ENCODE measurements at regions not wholly inside any gene's neighbourhood (a gene's known extent, or its start where the extent isn't known, plus 50 kb on each side); places are given as distances from the start of the nearest gene placed in this dataset.

DNA sequence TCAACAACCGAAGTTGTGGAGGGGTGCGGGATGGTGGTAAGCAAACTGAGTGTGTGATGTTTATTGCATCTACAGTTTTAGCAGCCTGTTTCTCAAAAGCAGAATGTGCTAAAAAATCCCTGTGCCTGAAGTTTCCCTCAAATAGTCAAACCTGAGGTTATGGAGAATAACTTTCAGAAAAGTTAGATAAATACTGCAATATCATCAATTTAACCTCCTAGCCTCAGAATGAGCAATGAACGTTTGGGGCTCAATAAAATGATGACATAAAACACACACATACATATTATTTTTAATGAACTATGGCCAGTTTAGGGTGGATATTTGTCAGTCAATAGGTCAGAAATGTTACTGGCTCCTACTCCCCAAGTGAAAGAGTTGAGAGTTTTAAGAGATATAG lies 201.6 kb downstream of the SEMA6D start:
- ChIA-PET CTCF (no interaction called here), POLR2A (no interaction called here)
- no peaks in the 10 kb centered on the region for H3K36me3 ChIP-seq (ENCODE audit: control insufficient read depth in 2 of 2, extremely low read depth in 1 of 2, insufficient read depth in 1 of 2, low read length in 1 of 2)
- no peaks in the 10 kb centered on the region for H3K27me3 ChIP-seq (replicated peaks in 1 of 2; ENCODE audit: control insufficient read depth in 2 of 2, extremely low read depth in 1 of 2, insufficient read depth in 2 of 2, low read length in 1 of 2)
- Mint-ChIP-seq H3K9me3 (no peaks in the 10 kb centered on the region), H3K4me3 (no peak overlapping the region), H3K27ac (no peak overlapping the region), H3K4me1 (no peaks in the 10 kb centered on the region), H3K27me3 (peaks cover 2 to 5% of the 10 kb centered on the region in 2 donors), H3K36me3 (no peaks in the 10 kb centered on the region)
- H3K27ac ChIP-seq (ENCODE audit: low read length) = no peak overlapping the region
- ATAC-seq (replicated peaks in 1 of 4) (no peak), DNase-seq (no peak)
- WGBS (ENCODE audit: insufficient coverage) = no CpG with 5 or more reads among the region's 3 CpGs
- H3K9me3 ChIP-seq = no peaks in the 10 kb centered on the region
- H3K4me3 ChIP-seq (ENCODE audit: control insufficient read depth in 1 of 2, extremely low read depth in 1 of 2, low read length in 1 of 2) = no peak overlapping the region
- H3K4me1 ChIP-seq (ENCODE audit: control insufficient read depth in 1 of 2, extremely low read depth in 1 of 2, insufficient read depth in 2 of 2, low read length in 2 of 2) = no peaks in the 10 kb centered on the region

DNA sequence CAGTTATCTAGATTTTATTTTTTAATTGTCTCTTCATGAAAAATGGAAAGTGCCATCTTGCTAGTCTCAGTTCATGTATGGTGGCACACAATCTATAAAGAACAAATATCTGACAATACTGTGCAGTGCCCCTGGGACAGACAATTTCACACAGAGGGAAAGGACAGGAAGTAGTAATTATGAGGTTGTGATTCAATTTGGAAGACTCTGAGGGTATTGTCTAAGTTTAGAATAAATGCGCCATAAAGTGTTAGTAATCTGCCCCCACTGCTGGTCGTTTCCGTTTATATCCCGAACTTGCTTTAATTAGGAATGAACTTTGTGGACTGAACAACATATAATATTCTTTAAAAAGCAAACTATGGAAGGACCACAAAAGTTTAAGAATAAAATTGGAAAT lies 196.4 kb upstream of the SLC24A5 start:
- DNase-seq (no peak), ATAC-seq (replicated peaks in 1 of 4) (no peak)
- WGBS (ENCODE audit: insufficient coverage) = no CpG with 5 or more reads among the region's 4 CpGs
- Mint-ChIP-seq H3K4me3 (no peak overlapping the region), H3K4me1 (no peaks in the 10 kb centered on the region), H3K27me3 (no peaks in the 10 kb centered on the region), H3K27ac (no peak overlapping the region), H3K36me3 (no peaks in the 10 kb centered on the region), H3K9me3 (peaks cover 0 to 6% (median 0%) of the 10 kb centered on the region in 3 donors)
- ChIA-PET POLR2A (no interaction called here), CTCF (interaction anchor here in 1 of 2 donors (0.6 kb wide), 1 partner anchor 142 kb away, joined by 3 read pairs; no protein-coding TSS in a partner anchor)
- Histone ChIP-seq H3K4me1 (ENCODE audit: control insufficient read depth in 1 of 2, extremely low read depth in 1 of 2, insufficient read depth in 2 of 2, low read length in 2 of 2) (no peaks in the 10 kb centered on the region), H3K9me3 (no peaks in the 10 kb centered on the region), H3K27ac (ENCODE audit: low read length) (no peak overlapping the region), H3K36me3 (ENCODE audit: control insufficient read depth in 2 of 2, extremely low read depth in 1 of 2, insufficient read depth in 1 of 2, low read length in 1 of 2) (no peaks in the 10 kb centered on the region), H3K4me3 (ENCODE audit: control insufficient read depth in 1 of 2, extremely low read depth in 1 of 2, low read length in 1 of 2) (no peak overlapping the region), H3K27me3 (replicated peaks in 1 of 2; ENCODE audit: control insufficient read depth in 2 of 2, extremely low read depth in 1 of 2, insufficient read depth in 2 of 2, low read length in 1 of 2) (no peaks in the 10 kb centered on the region)

DNA sequence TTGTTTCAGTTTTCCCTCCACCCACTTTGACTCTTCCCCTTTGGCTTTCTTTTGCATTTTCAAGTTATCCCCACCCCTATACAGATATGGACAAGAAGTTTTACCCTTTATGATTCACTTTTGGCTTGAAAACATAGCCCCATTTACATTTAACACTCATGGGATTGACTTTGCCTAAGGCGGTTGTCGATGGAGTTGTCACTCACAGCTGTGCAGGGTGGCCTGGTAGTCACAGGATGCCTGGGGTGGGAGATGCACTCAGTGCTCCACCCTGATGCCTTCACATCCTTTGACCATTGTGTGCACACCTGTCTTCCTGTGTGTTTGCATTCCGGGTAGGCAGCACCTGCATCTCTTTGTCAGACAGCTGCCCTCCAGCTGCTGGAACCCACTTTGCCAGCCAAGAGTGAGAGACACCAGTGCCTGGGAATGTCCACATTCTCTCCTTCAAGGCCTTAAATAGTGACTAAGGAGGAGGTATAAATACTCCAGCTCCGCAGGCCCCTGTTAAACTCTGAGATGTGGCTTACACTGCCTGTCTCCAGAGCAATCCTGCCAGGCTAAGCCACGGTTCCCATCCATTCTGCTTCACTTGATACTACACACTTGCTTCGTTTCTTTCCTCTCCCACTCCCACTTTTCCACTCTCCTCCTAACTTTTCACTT lies 191.5 kb upstream of the SLC24A5 start:
- POLR2A ChIA-PET = no interaction called here
- 52% methylated on average over 3 of the region's 6 CpGs for WGBS (ENCODE audit: insufficient coverage)

DNA sequence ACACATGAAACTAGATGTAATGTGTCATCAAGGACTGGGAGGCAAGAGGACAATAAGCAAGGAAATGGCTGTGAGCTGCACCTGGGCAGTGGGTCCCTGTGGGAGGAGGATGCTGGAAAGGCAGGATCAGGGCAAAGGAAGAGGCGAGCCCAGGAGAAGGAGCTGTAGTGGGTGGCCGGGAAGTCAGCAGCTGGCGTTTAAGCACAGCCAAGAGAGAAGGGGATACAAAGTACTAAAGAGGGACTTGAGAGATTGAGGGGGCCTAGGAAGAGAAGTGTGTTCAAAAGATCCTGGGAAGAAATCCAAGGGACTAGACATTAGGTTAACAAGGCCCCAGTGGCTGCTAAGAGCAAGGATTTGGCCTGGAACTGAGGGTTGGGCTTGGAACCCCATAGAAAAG lies 188.5 kb upstream of the SLC24A5 start:
- Histone ChIP-seq H3K27ac (ENCODE audit: low read length) (no peak overlapping the region), H3K27me3 (replicated peaks in 1 of 2; ENCODE audit: control insufficient read depth in 2 of 2, extremely low read depth in 1 of 2, insufficient read depth in 2 of 2, low read length in 1 of 2) (no peaks in the 10 kb centered on the region), H3K4me1 (ENCODE audit: control insufficient read depth in 1 of 2, extremely low read depth in 1 of 2, insufficient read depth in 2 of 2, low read length in 2 of 2) (no peaks in the 10 kb centered on the region), H3K9me3 (no peaks in the 10 kb centered on the region), H3K36me3 (ENCODE audit: control insufficient read depth in 2 of 2, extremely low read depth in 1 of 2, insufficient read depth in 1 of 2, low read length in 1 of 2) (no peaks in the 10 kb centered on the region), H3K4me3 (ENCODE audit: control insufficient read depth in 1 of 2, extremely low read depth in 1 of 2, low read length in 1 of 2) (no peak overlapping the region)
- no peak overlapping the region for H3K4me3 Mint-ChIP-seq
- ATAC-seq (replicated peaks in 1 of 4) (no peak), DNase-seq (no peak)
- H3K27ac Mint-ChIP-seq = no peak overlapping the region
- CTCF ChIA-PET = no interaction called here
- POLR2A ChIA-PET = no interaction called here
- H3K27me3 Mint-ChIP-seq = peaks cover 13 to 21% of the 10 kb centered on the region in 2 donors
- no peaks in the 10 kb centered on the region for H3K36me3 Mint-ChIP-seq
- no peaks in the 10 kb centered on the region for H3K4me1 Mint-ChIP-seq
- WGBS (ENCODE audit: insufficient coverage) = 75% methylated on average over 2 of the region's 3 CpGs
- H3K9me3 Mint-ChIP-seq = peaks cover 0 to 11% (median 0%) of the 10 kb centered on the region in 3 donors

More for the DNA sequence above, 191.5 kb upstream of the SLC24A5 start:
- peaks cover 0 to 10% (median 0%) of the 10 kb centered on the region in 3 donors for H3K9me3 Mint-ChIP-seq
- no peak overlapping the region for H3K27ac Mint-ChIP-seq
- H3K4me3 Mint-ChIP-seq = no peak overlapping the region
- H3K36me3 Mint-ChIP-seq = no peaks in the 10 kb centered on the region
- H3K27me3 ChIP-seq (replicated peaks in 1 of 2; ENCODE audit: control insufficient read depth in 2 of 2, extremely low read depth in 1 of 2, insufficient read depth in 2 of 2, low read length in 1 of 2) = no peaks in the 10 kb centered on the region
- ATAC-seq (replicated peaks in 1 of 4) (no peak), DNase-seq (no peak)
- H3K36me3 ChIP-seq (ENCODE audit: control insufficient read depth in 2 of 2, extremely low read depth in 1 of 2, insufficient read depth in 1 of 2, low read length in 1 of 2) = no peaks in the 10 kb centered on the region
- CTCF ChIA-PET = no interaction called here
- no peaks in the 10 kb centered on the region for H3K4me1 ChIP-seq (ENCODE audit: control insufficient read depth in 1 of 2, extremely low read depth in 1 of 2, insufficient read depth in 2 of 2, low read length in 2 of 2)
- peaks cover 3 to 9% of the 10 kb centered on the region in 2 donors for H3K27me3 Mint-ChIP-seq
- no peaks in the 10 kb centered on the region for H3K9me3 ChIP-seq
- no peak overlapping the region for H3K4me3 ChIP-seq (ENCODE audit: control insufficient read depth in 1 of 2, extremely low read depth in 1 of 2, low read length in 1 of 2)
- no peak overlapping the region for H3K27ac ChIP-seq (ENCODE audit: low read length)
- H3K4me1 Mint-ChIP-seq = no peaks in the 10 kb centered on the region

DNA sequence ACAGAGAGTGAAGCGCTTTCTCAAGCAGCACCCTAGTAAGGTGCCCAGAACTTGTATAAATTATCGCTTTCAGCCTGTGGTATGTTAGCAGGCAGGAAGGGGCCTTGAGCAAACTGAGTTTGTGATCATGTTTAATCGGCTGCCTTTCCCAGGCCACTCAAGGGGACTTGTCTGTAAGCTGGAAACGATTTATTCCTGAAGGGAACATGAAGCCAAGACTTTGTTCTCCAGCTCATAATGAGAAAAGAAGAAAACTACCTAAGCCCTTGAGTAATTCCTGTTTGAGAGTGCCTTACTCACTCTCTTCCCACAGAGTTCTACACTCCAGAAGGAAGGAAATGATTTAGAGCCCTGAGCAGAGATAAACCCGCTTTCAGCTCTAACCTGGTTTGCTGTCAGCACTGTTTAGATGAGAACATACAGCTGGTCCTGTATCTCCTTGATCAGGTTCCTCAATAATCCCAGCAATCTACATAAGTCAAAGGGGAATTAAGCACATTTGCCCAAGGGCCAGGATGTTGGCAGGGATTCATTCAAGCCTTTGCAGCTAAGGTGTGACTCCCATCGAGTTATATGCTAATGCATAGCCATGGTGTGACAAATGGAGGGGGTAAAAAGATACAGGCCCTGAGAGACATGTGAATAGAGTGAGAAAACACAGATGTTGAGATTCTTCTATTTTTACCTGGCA lies 187.7 kb upstream of the SLC24A5 start:
- CTCF ChIA-PET = no interaction called here
- ATAC-seq (replicated peaks in 1 of 4) (no peak), DNase-seq (no peak)
- Mint-ChIP-seq H3K36me3 (no peaks in the 10 kb centered on the region), H3K4me1 (no peaks in the 10 kb centered on the region), H3K9me3 (peaks cover 0 to 11% (median 0%) of the 10 kb centered on the region in 3 donors), H3K4me3 (no peak overlapping the region), H3K27ac (no peak overlapping the region), H3K27me3 (peaks cover 13 to 21% of the 10 kb centered on the region in 2 donors)
- Histone ChIP-seq H3K9me3 (no peaks in the 10 kb centered on the region), H3K36me3 (ENCODE audit: control insufficient read depth in 2 of 2, extremely low read depth in 1 of 2, insufficient read depth in 1 of 2, low read length in 1 of 2) (no peaks in the 10 kb centered on the region), H3K4me3 (ENCODE audit: control insufficient read depth in 1 of 2, extremely low read depth in 1 of 2, low read length in 1 of 2) (no peak overlapping the region), H3K27ac (ENCODE audit: low read length) (no peak overlapping the region), H3K4me1 (ENCODE audit: control insufficient read depth in 1 of 2, extremely low read depth in 1 of 2, insufficient read depth in 2 of 2, low read length in 2 of 2) (no peaks in the 10 kb centered on the region), H3K27me3 (replicated peaks in 1 of 2; ENCODE audit: control insufficient read depth in 2 of 2, extremely low read depth in 1 of 2, insufficient read depth in 2 of 2, low read length in 1 of 2) (no peaks in the 10 kb centered on the region)
- WGBS (ENCODE audit: insufficient coverage) = 52% methylated on average over 3 of the region's 6 CpGs
- POLR2A ChIA-PET = no interaction called here

DNA sequence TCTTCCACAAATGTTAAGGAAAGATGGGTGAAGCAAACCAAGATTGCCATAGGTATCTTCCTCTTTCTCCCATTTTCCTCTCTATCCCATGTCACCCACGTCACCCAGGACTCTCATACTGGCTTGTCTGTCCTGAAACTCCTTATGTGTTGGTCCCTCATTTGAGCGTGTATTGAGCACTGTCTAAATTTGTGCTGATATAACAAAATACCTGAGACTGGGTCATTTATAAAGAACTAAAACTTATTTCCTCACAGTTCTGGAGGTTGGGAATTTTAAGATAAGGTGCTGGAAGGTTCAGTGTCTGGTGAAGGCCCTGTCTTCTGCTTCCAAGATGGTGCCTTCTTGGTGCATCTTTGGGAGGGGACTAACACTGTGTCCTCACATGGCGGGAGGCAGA lies 186.9 kb upstream of the SLC24A5 start:
- Histone ChIP-seq H3K27me3 (replicated peaks in 1 of 2; ENCODE audit: control insufficient read depth in 2 of 2, extremely low read depth in 1 of 2, insufficient read depth in 2 of 2, low read length in 1 of 2) (no peaks in the 10 kb centered on the region), H3K36me3 (ENCODE audit: control insufficient read depth in 2 of 2, extremely low read depth in 1 of 2, insufficient read depth in 1 of 2, low read length in 1 of 2) (no peaks in the 10 kb centered on the region), H3K4me3 (ENCODE audit: control insufficient read depth in 1 of 2, extremely low read depth in 1 of 2, low read length in 1 of 2) (no peak overlapping the region), H3K27ac (ENCODE audit: low read length) (no peak overlapping the region), H3K4me1 (ENCODE audit: control insufficient read depth in 1 of 2, extremely low read depth in 1 of 2, insufficient read depth in 2 of 2, low read length in 2 of 2) (no peaks in the 10 kb centered on the region), H3K9me3 (no peaks in the 10 kb centered on the region)
- Mint-ChIP-seq H3K9me3 (peaks cover 0 to 11% (median 0%) of the 10 kb centered on the region in 3 donors), H3K4me1 (no peaks in the 10 kb centered on the region), H3K36me3 (no peaks in the 10 kb centered on the region), H3K27ac (no peak overlapping the region), H3K27me3 (peaks cover 13 to 21% of the 10 kb centered on the region in 2 donors), H3K4me3 (no peak overlapping the region)
- ChIA-PET CTCF (no interaction called here), POLR2A (no interaction called here)
- WGBS (ENCODE audit: insufficient coverage) = no CpG with 5 or more reads among the region's 3 CpGs
- no peak for ATAC-seq (replicated peaks in 1 of 4)
- no peak for DNase-seq

Measured in T-cell (primary cell).